Prostate gland (tissue), 2 donors: ENCODE measurements at regions not wholly inside any gene's neighbourhood (a gene's known extent, or its start where the extent isn't known, plus 50 kb on each side); places are given as distances from the start of the nearest gene placed in this dataset.

Experiments used
- CTCF ChIP-seq, 4 experiments: fragments of 200-600 bp in 2 of 4; fragments of 450-650 bp in 2 of 4; sonication (generic) in 2 of 4; IDR thresholded peaks; 1 replicate in 3 of 4; 2 replicates in 1 of 4; pipeline ENCODE4 v1.5.1; 2016 to 2019; ENCODE audit warnings: antibody characterized with exemption in 4 of 4, mild to moderate bottlenecking in 2 of 4, moderate library complexity in 2 of 4
- POLR2A ChIP-seq: fragments of 450-650 bp; IDR thresholded peaks from one replicate; pipeline ENCODE4 v1.6.1; 2016; ENCODE audit warnings: antibody characterized with exemption, mild to moderate bottlenecking

GRCh38 chr4:181127171-181127570, 1116.0 kb upstream of the TENM3 start:
- TF ChIP-seq CTCF (IDR thresholded peaks at IDR 0.05) (no peak), POLR2A (no peak)
